OCI-LY1 (cell line): ENCODE measurements at regions not wholly inside any gene's neighbourhood (a gene's known extent, or its start where the extent isn't known, plus 50 kb on each side); places are given as distances from the start of the nearest gene placed in this dataset.
"Not testable (repeated sequence)": the region's sequence is repeated elsewhere in the genome, so short reads cannot be mapped to it uniquely, and the experiment has no call there.

Source experiments
- CTCF ChIP-seq: fragments of 200-600 bp; sonication (generic), shearing (Covaris generic); IDR thresholded peaks from 2 replicates; pipeline ENCODE4 v1.5.1; 2017; ENCODE audit warnings: mild to moderate bottlenecking, antibody characterized with exemption, low read length, moderate library complexity, mixed read lengths
- EZH2 ChIP-seq: fragments of 200-600 bp; sonication (generic), shearing (Covaris generic); IDR thresholded peaks from 2 replicates; pipeline ENCODE4 v1.8.0; 2017; ENCODE audit warnings: borderline replicate concordance, mixed run types, mild to moderate bottlenecking, antibody characterized with exemption, low read length, moderate library complexity, mixed read lengths

- TF ChIP-seq CTCF, EZH2: not testable (repeated sequence)
These were observed 113.0 kb upstream of the PRR16 start for GRCh38 chr5:120351071-120351470.
